Mesenchymal stem cell (in vitro differentiated cells and primary cell): ENCODE measurements at regions not wholly inside any gene's neighbourhood (a gene's known extent, or its start where the extent isn't known, plus 50 kb on each side); places are given as distances from the start of the nearest gene placed in this dataset.

Experiments used
- DNase-seq: peaks from one replicate; pipeline ENCODE4 v3.0.0-alpha.2; 2013
- H2AFZ ChIP-seq: one replicate; pipeline ENCODE4 v1.6.1; 2013; ENCODE audit warnings: low read depth, mild to moderate bottlenecking, control low read depth, inconsistent platforms, low read length, moderate library complexity
- H2AK5ac ChIP-seq: 2 replicates; pipeline ENCODE4 v1.6.1; 2013; ENCODE audit warnings: low read length, moderate library complexity, mild to moderate bottlenecking, inconsistent platforms; ENCODE audit not compliant: severe bottlenecking
- H2BK120ac ChIP-seq: one replicate; pipeline ENCODE4 v1.6.1; 2013; ENCODE audit warnings: low read depth, mild to moderate bottlenecking, inconsistent platforms, low read length, moderate library complexity
- H2BK12ac ChIP-seq, 2 experiments: one replicate each; pipeline ENCODE4 v1.6.1; 2013; ENCODE audit warnings: inconsistent platforms in 2 of 2, low read length in 2 of 2, mild to moderate bottlenecking in 2 of 2, moderate library complexity in 2 of 2, control low read depth in 1 of 2
- H2BK15ac ChIP-seq: one replicate; pipeline ENCODE4 v1.6.1; 2013; ENCODE audit warnings: mild to moderate bottlenecking, low read depth, inconsistent platforms; ENCODE audit not compliant: poor library complexity, severe bottlenecking
- H2BK5ac ChIP-seq: 2 replicates; pipeline ENCODE4 v1.6.1; 2013; ENCODE audit warnings: low read depth, mild to moderate bottlenecking, low read length, control low read depth, inconsistent platforms; ENCODE audit not compliant: poor library complexity, severe bottlenecking
- H3K14ac ChIP-seq, 2 experiments: one replicate each; pipeline ENCODE4 v1.6.1; 2013; ENCODE audit warnings: inconsistent platforms in 2 of 2, low read length in 2 of 2, control low read depth in 1 of 2, mild to moderate bottlenecking in 1 of 2, moderate library complexity in 1 of 2
- H3K18ac ChIP-seq, 2 experiments: one replicate each; pipeline ENCODE4 v1.6.1; 2013; ENCODE audit warnings: inconsistent platforms in 2 of 2, low read length in 2 of 2, control low read depth in 1 of 2, low read depth in 1 of 2, mild to moderate bottlenecking in 1 of 2
- H3K23ac ChIP-seq, 2 experiments: one replicate each; pipeline ENCODE4 v1.6.1; 2013; ENCODE audit warnings: inconsistent platforms in 2 of 2, low read length in 2 of 2, mild to moderate bottlenecking in 2 of 2, moderate library complexity in 2 of 2, control low read depth in 1 of 2
- H3K27ac ChIP-seq: 2 replicates; pipeline ENCODE4 v1.5.1; 2013; ENCODE audit warnings: mild to moderate bottlenecking, moderate library complexity, low read length, control low read depth, inconsistent platforms; ENCODE audit not compliant: poor library complexity, severe bottlenecking
- H3K27me3 ChIP-seq, 2 experiments: 2 replicates each; pipeline versions ENCODE4 v1.6.1 to v1.7.0; 2013; ENCODE audit warnings: low read length in 2 of 2, mild to moderate bottlenecking in 2 of 2, moderate library complexity in 2 of 2, control low read depth in 1 of 2, inconsistent platforms in 1 of 2; ENCODE audit not compliant: control insufficient read depth in 1 of 2, insufficient read depth in 1 of 2
- H3K36me3 ChIP-seq, 2 experiments: 2 replicates each; pipeline versions ENCODE4 v1.6.1 to v1.7.0; 2013; ENCODE audit warnings: low read length in 2 of 2, control low read depth in 1 of 2, inconsistent platforms in 1 of 2, low read depth in 1 of 2, mild to moderate bottlenecking in 1 of 2; ENCODE audit not compliant: insufficient read depth in 2 of 2, control insufficient read depth in 1 of 2
- H3K4ac ChIP-seq, 2 experiments: one replicate each; pipeline ENCODE4 v1.6.1; 2013; ENCODE audit warnings: inconsistent platforms in 2 of 2, low read length in 2 of 2, mild to moderate bottlenecking in 2 of 2, moderate library complexity in 2 of 2, control low read depth in 1 of 2, low read depth in 1 of 2
- H3K4me1 ChIP-seq: 2 replicates; pipeline ENCODE4 v1.6.1; 2013; ENCODE audit warnings: low read depth, low read length, control low read depth; ENCODE audit not compliant: control insufficient read depth, insufficient read depth
- H3K4me2 ChIP-seq: 2 replicates; pipeline ENCODE4 v1.6.1; 2013; ENCODE audit warnings: low read length, mild to moderate bottlenecking, inconsistent platforms; ENCODE audit not compliant: poor library complexity, severe bottlenecking
- H3K4me3 ChIP-seq, 2 experiments: 2 replicates each; pipeline versions ENCODE4 v1.5.1 to v1.7.0; 2013; ENCODE audit warnings: low read length in 2 of 2, mild to moderate bottlenecking in 2 of 2, control low read depth in 1 of 2, low read depth in 1 of 2; ENCODE audit not compliant: insufficient read depth in 1 of 2
- H3K79me1 ChIP-seq: replicated peaks from 2 replicates; pipeline ENCODE4 v1.6.1; 2013; ENCODE audit warnings: mild to moderate bottlenecking, control low read depth, low read length, inconsistent platforms; ENCODE audit not compliant: poor library complexity, severe bottlenecking
- H3K9ac ChIP-seq: 2 replicates; pipeline ENCODE4 v1.7.0; 2013; ENCODE audit warnings: mild to moderate bottlenecking, low read length, moderate library complexity
- H3K9me3 ChIP-seq: 2 replicates; pipeline ENCODE4 v1.7.0; 2013; ENCODE audit warnings: mild to moderate bottlenecking, low read length; ENCODE audit not compliant: control insufficient read depth
- H4K8ac ChIP-seq: one replicate; pipeline ENCODE4 v1.6.1; 2013; ENCODE audit warnings: inconsistent platforms, mild to moderate bottlenecking, low read length, moderate library complexity
- H4K91ac ChIP-seq: one replicate; pipeline ENCODE4 v1.6.1; 2013; ENCODE audit warnings: mild to moderate bottlenecking, low read length, inconsistent platforms
- WGBS: methylation state at CpG from one replicate; pipeline ENCODE4 v1.1.7; 2013; ENCODE audit warnings: mixed read lengths; 5-methylcytosine and 5-hydroxymethylcytosine counted together

GRCh38 chr3:64343689-64344430, 118.6 kb upstream of the PRICKLE2 start:
- peak overlapping the region; percentile 42 for H2BK120ac ChIP-seq
- H3K4me3 ChIP-seq: no peak overlapping the region
- H3K23ac ChIP-seq: no peak overlapping the region
- H3K18ac ChIP-seq: peak overlapping the region; percentile 4 to 87
- DNase-seq: peak; percentile 95
- H3K4me2 ChIP-seq: no peak overlapping the region
- WGBS: 69% methylated on average over 5 of the region's 8 CpGs
- peak overlapping the region; percentile 74 for H2AK5ac ChIP-seq
- peak overlapping the region; percentile 95 to 98 for H2BK12ac ChIP-seq
- no peaks in the 10 kb centered on the region for H3K27me3 ChIP-seq
- peaks cover 9% of the 10 kb centered on the region for H3K4me1 ChIP-seq
- no peaks in the 10 kb centered on the region for H3K79me1 ChIP-seq
- H3K27ac ChIP-seq: peak overlapping the region; percentile 99
- H3K36me3 ChIP-seq: no peaks in the 10 kb centered on the region
- H3K4ac ChIP-seq: peak overlapping the region; percentile 79 to 88
- H2AFZ ChIP-seq: no peak overlapping the region
- H4K91ac ChIP-seq: peak overlapping the region; percentile 80
- H3K9ac ChIP-seq: peak overlapping the region; percentile 77
- peak overlapping the region; percentile 90 for H2BK5ac ChIP-seq
- H2BK15ac ChIP-seq: no peak overlapping the region
- H4K8ac ChIP-seq: no peak overlapping the region
- no peak overlapping the region for H3K14ac ChIP-seq
- H3K9me3 ChIP-seq: no peaks in the 10 kb centered on the region

GRCh38 chr3:64342940-64343688, 117.8 kb upstream of the PRICKLE2 start:
- Histone ChIP-seq H3K9me3 (no peaks in the 10 kb centered on the region), H3K14ac (no peak overlapping the region), H3K27ac (peak overlapping the region; percentile 99), H3K36me3 (no peaks in the 10 kb centered on the region), H4K91ac (no peak overlapping the region), H2AK5ac (no peak overlapping the region), H2BK5ac (peak overlapping the region; percentile 22), H3K4me2 (no peak overlapping the region), H3K4me3 (no peak overlapping the region), H4K8ac (no peak overlapping the region), H3K4ac (peak overlapping the region in 1 of 2 experiments; percentile 52), H3K79me1 (no peaks in the 10 kb centered on the region), H2BK12ac (peak overlapping the region in 1 of 2 experiments; percentile 98), H3K18ac (peak overlapping the region; percentile 4 to 21), H3K27me3 (no peaks in the 10 kb centered on the region), H2BK15ac (no peak overlapping the region), H2AFZ (no peak overlapping the region), H3K23ac (no peak overlapping the region), H2BK120ac (peak overlapping the region; percentile 67), H3K4me1 (peaks cover 9% of the 10 kb centered on the region), H3K9ac (peak overlapping the region; percentile 77)
- peak; percentile 97 for DNase-seq
- 28% methylated on average over 6 of the region's 6 CpGs for WGBS

- Histone ChIP-seq H3K9ac (peak overlapping the region; percentile 76), H2BK15ac (peak overlapping the region; percentile 84), H3K27me3 (no peaks in the 10 kb centered on the region), H3K14ac (peak overlapping the region in 1 of 2 experiments; percentile 61), H2BK120ac (peak overlapping the region; percentile 55), H2AFZ (peak overlapping the region; percentile 6), H4K8ac (peak overlapping the region; percentile 3), H2BK5ac (peak overlapping the region; percentile 75), H3K4me3 (peak overlapping the region in 1 of 2 experiments; percentile 45), H3K23ac (peak overlapping the region in 1 of 2 experiments; percentile 16), H2BK12ac (peak overlapping the region; percentile 86 to 92), H4K91ac (peak overlapping the region; percentile 91), H3K4ac (peak overlapping the region; percentile 39 to 72), H3K4me1 (peaks cover 9% of the 10 kb centered on the region), H3K79me1 (no peaks in the 10 kb centered on the region), H3K36me3 (no peaks in the 10 kb centered on the region), H3K9me3 (no peaks in the 10 kb centered on the region), H3K4me2 (no peak overlapping the region), H3K27ac (peak overlapping the region; percentile 99), H2AK5ac (peak overlapping the region; percentile 93), H3K18ac (peak overlapping the region; percentile 60 to 76)
- 73% methylated on average over 1 of the region's 1 CpG for WGBS
- DNase-seq: peak; percentile 64
Observed at GRCh38 chr3:64341296-64341695, 116.0 kb upstream of the PRICKLE2 start.

- Histone ChIP-seq H4K91ac (no peak overlapping the region), H3K4me1 (peaks cover 9% of the 10 kb centered on the region), H2BK12ac (peak overlapping the region in 1 of 2 experiments; percentile 14), H2BK5ac (peak overlapping the region; percentile 93), H3K9ac (peak overlapping the region; percentile 76), H3K27ac (peak overlapping the region; percentile 99), H2BK120ac (no peak overlapping the region), H2AFZ (no peak overlapping the region), H3K27me3 (no peaks in the 10 kb centered on the region), H3K9me3 (no peaks in the 10 kb centered on the region), H3K4me2 (peak overlapping the region; percentile 63), H2BK15ac (no peak overlapping the region), H3K4ac (peak overlapping the region in 1 of 2 experiments; percentile 37), H4K8ac (peak overlapping the region; percentile 17), H3K4me3 (peak overlapping the region in 1 of 2 experiments; percentile 45), H3K36me3 (no peaks in the 10 kb centered on the region), H3K14ac (no peak overlapping the region), H3K23ac (no peak overlapping the region), H3K79me1 (no peaks in the 10 kb centered on the region), H2AK5ac (peak overlapping the region; percentile 49), H3K18ac (peak overlapping the region in 1 of 2 experiments; percentile 86)
- peak; percentile 95 for DNase-seq
- 6% methylated on average over 10 of the region's 11 CpGs for WGBS
Observed at GRCh38 chr3:64340641-64341101, 115.4 kb upstream of the PRICKLE2 start.
